Spinal cord (tissue), 9 donors: ENCODE measurements at regions not wholly inside any gene's neighbourhood (a gene's known extent, or its start where the extent isn't known, plus 50 kb on each side); places are given as distances from the start of the nearest gene placed in this dataset.

Experiments used
- DNase-seq, 6 donors: peaks; one replicate each; pipeline versions ENCODE4 v3.0.0 to v3.0.0-alpha.2; 2013 to 2015; ENCODE audit warnings: low spot score in 6 of 6, low read depth in 4 of 6
- H3K27ac ChIP-seq: one replicate; pipeline ENCODE4 v1.5.1; 2013; ENCODE audit warnings: low read depth, low read length, control low read depth
- H3K27me3 ChIP-seq: one replicate; pipeline ENCODE4 v1.6.1; 2013; ENCODE audit warnings: low read length; ENCODE audit not compliant: control insufficient read depth, insufficient read depth
- H3K36me3 ChIP-seq: one replicate; pipeline ENCODE4 v1.6.1; 2013; ENCODE audit warnings: low read length; ENCODE audit not compliant: control insufficient read depth, insufficient read depth
- H3K4me1 ChIP-seq: one replicate; pipeline ENCODE4 v1.6.1; 2013; ENCODE audit warnings: low read length; ENCODE audit not compliant: control insufficient read depth, insufficient read depth
- H3K4me3 ChIP-seq: one replicate; pipeline ENCODE4 v1.5.1; 2013; ENCODE audit warnings: low read depth, low read length, control low read depth
- H3K9me3 ChIP-seq: one replicate; pipeline ENCODE4 v1.6.1; 2013; ENCODE audit warnings: low read length; ENCODE audit not compliant: control insufficient read depth, insufficient read depth
- WGBS: methylation state at CpG from one replicate; pipeline ENCODE4 v1.1.5; 2013; ENCODE audit warnings: missing lambda C conversion rate; ENCODE audit not compliant: insufficient coverage; 5-methylcytosine and 5-hydroxymethylcytosine counted together
- donor health status: healthy.

- Histone ChIP-seq H3K4me3 (no peak overlapping the region), H3K4me1 (no peaks in the 10 kb centered on the region), H3K27ac (no peak overlapping the region), H3K9me3 (no peaks in the 10 kb centered on the region), H3K27me3 (no peaks in the 10 kb centered on the region), H3K36me3 (no peaks in the 10 kb centered on the region)
- WGBS, result 100% methylated on average over 3 of the region's 3 CpGs
- no peak for DNase-seq
Measured at GRCh38 chr9:80934095-80934494, 755.3 kb downstream of the TLE1 start.

GRCh38 chr9:80932947-80933780 lies 756.2 kb downstream of the TLE1 start:
- no peak for DNase-seq
- H3K9me3 ChIP-seq, result no peaks in the 10 kb centered on the region
- WGBS, result 100% methylated on average over 1 of the region's 7 CpGs
- no peak overlapping the region for H3K27ac ChIP-seq
- no peaks in the 10 kb centered on the region for H3K4me1 ChIP-seq
- H3K4me3 ChIP-seq, result no peak overlapping the region
- H3K36me3 ChIP-seq, result no peaks in the 10 kb centered on the region
- no peaks in the 10 kb centered on the region for H3K27me3 ChIP-seq

- no peak for DNase-seq
- no peak overlapping the region for H3K4me3 ChIP-seq
- no peak overlapping the region for H3K27ac ChIP-seq
- no peaks in the 10 kb centered on the region for H3K36me3 ChIP-seq
- no peaks in the 10 kb centered on the region for H3K27me3 ChIP-seq
- H3K9me3 ChIP-seq, result no peaks in the 10 kb centered on the region
- no peaks in the 10 kb centered on the region for H3K4me1 ChIP-seq
- no CpG with 5 or more reads among the region's 3 CpGs for WGBS
Measured at GRCh38 chr9:80932181-80932580, 757.2 kb downstream of the TLE1 start.

GRCh38 chr9:80931163-80931562 lies 758.2 kb downstream of the TLE1 start:
- Histone ChIP-seq H3K36me3 (no peaks in the 10 kb centered on the region), H3K4me1 (no peaks in the 10 kb centered on the region), H3K9me3 (no peaks in the 10 kb centered on the region), H3K27me3 (no peaks in the 10 kb centered on the region), H3K27ac (no peak overlapping the region), H3K4me3 (no peak overlapping the region)
- 33% methylated on average over 1 of the region's 3 CpGs for WGBS
- DNase-seq, result no peak

GRCh38 chr9:80928697-80929096 lies 760.6 kb downstream of the TLE1 start:
- Histone ChIP-seq H3K27ac (no peak overlapping the region), H3K4me1 (no peaks in the 10 kb centered on the region), H3K27me3 (no peaks in the 10 kb centered on the region), H3K9me3 (no peaks in the 10 kb centered on the region), H3K36me3 (no peaks in the 10 kb centered on the region), H3K4me3 (no peak overlapping the region)
- DNase-seq, result no peak

GRCh38 chr9:80926611-80927010 lies 762.7 kb downstream of the TLE1 start:
- no peaks in the 10 kb centered on the region for H3K27me3 ChIP-seq
- no peaks in the 10 kb centered on the region for H3K36me3 ChIP-seq
- H3K9me3 ChIP-seq, result no peaks in the 10 kb centered on the region
- peak in 1 of 6 donors; percentile 38 for DNase-seq
- H3K4me3 ChIP-seq, result no peak overlapping the region
- WGBS, result no CpG with 5 or more reads among the region's 3 CpGs
- no peaks in the 10 kb centered on the region for H3K4me1 ChIP-seq
- H3K27ac ChIP-seq, result no peak overlapping the region

GRCh38 chr9:80922544-80922943 lies 766.8 kb downstream of the TLE1 start:
- Histone ChIP-seq H3K27me3 (no peaks in the 10 kb centered on the region), H3K27ac (no peak overlapping the region), H3K4me3 (no peak overlapping the region), H3K9me3 (no peaks in the 10 kb centered on the region), H3K36me3 (no peaks in the 10 kb centered on the region), H3K4me1 (no peaks in the 10 kb centered on the region)
- no peak for DNase-seq
- whole genome bisulfite sequencing, result 60% methylated on average over 1 of the region's 3 CpGs

GRCh38 chr9:80906728-80907127 lies 782.6 kb downstream of the TLE1 start:
- no peak overlapping the region for H3K27ac ChIP-seq

GRCh38 chr9:80899208-80899607 lies 790.1 kb downstream of the TLE1 start:
- no peak overlapping the region for H3K27ac ChIP-seq
- no peaks in the 10 kb centered on the region for H3K36me3 ChIP-seq
- H3K27me3 ChIP-seq, result no peaks in the 10 kb centered on the region
- no peak for DNase-seq
- no peaks in the 10 kb centered on the region for H3K9me3 ChIP-seq
- H3K4me1 ChIP-seq, result no peaks in the 10 kb centered on the region
- no peak overlapping the region for H3K4me3 ChIP-seq

More at GRCh38 chr9:80906728-80907127, 782.6 kb downstream of the TLE1 start:
- no peaks in the 10 kb centered on the region for H3K4me1 ChIP-seq
- no peak overlapping the region for H3K4me3 ChIP-seq
- WGBS, result 90% methylated on average over 2 of the region's 10 CpGs
- no peak for DNase-seq
- H3K9me3 ChIP-seq, result no peaks in the 10 kb centered on the region
- H3K27me3 ChIP-seq, result no peaks in the 10 kb centered on the region
- no peaks in the 10 kb centered on the region for H3K36me3 ChIP-seq

GRCh38 chr9:80893190-80893589 lies 796.2 kb downstream of the TLE1 start:
- Histone ChIP-seq H3K4me1 (no peaks in the 10 kb centered on the region), H3K4me3 (no peak overlapping the region), H3K27me3 (no peaks in the 10 kb centered on the region), H3K27ac (no peak overlapping the region), H3K9me3 (no peaks in the 10 kb centered on the region), H3K36me3 (no peaks in the 10 kb centered on the region)
- WGBS, result no CpG with 5 or more reads among the region's 2 CpGs
- no peak for DNase-seq
